ENCODE measurements at regions not wholly inside any gene's neighbourhood (a gene's known extent, or its start where the extent isn't known, plus 50 kb on each side); places are given as distances from the start of the nearest gene placed in this dataset.

DNA sequence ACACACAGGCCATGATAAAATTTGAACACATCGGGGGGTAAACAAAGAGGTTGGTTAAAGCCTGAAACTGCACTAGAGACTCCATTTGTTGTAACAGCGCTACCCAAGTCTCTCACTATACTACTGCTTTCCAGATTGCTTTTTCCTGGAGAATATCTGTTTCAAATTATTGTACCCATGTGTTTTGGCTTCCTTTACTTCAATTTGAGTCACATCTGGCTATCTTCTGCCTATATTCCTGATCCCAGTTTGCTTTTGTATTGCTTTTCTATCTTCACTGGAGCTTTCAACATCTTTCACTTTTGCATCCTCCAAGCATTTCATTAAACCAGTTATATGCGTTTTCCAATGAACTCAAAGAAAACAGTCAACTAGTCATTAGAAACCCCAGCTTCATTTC, 404.7 kb downstream of the MLLT3 start:
- TF ChIP-seq, protein P1, sequence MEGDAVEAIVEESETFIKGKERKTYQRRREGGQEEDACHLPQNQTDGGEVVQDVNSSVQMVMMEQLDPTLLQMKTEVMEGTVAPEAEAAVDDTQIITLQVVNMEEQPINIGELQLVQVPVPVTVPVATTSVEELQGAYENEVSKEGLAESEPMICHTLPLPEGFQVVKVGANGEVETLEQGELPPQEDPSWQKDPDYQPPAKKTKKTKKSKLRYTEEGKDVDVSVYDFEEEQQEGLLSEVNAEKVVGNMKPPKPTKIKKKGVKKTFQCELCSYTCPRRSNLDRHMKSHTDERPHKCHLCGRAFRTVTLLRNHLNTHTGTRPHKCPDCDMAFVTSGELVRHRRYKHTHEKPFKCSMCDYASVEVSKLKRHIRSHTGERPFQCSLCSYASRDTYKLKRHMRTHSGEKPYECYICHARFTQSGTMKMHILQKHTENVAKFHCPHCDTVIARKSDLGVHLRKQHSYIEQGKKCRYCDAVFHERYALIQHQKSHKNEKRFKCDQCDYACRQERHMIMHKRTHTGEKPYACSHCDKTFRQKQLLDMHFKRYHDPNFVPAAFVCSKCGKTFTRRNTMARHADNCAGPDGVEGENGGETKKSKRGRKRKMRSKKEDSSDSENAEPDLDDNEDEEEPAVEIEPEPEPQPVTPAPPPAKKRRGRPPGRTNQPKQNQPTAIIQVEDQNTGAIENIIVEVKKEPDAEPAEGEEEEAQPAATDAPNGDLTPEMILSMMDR (IDR thresholded peaks at IDR 0.05) = no peak
- intact Hi-C loops (cut with DNase I; ENCODE audit: low total_unique reads) = no loop called here

DNA sequence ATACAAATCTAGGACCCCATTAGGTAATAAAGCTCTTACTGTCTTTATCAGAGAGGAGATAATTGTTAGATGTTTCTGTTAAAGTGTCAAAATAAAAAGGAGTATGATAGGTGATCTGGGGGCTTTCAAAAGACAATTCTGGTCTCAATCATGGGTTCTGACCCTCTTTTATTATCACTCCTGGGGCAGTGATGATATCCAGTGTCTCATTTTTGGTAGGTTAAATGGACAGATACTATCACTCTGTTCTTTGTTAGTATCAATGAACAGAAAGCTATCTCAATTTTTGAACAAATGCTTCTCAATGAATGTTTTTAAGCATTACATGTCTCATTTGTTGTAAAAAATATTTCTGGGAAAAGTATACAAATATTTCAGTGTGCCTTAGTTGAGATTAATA, 405.9 kb downstream of the MLLT3 start:
- no peaks in the 10 kb centered on the region for H3K9me3 ChIP-seq
- H3K27me3 ChIP-seq = no peaks in the 10 kb centered on the region
- H3K4me1 ChIP-seq = no peaks in the 10 kb centered on the region
- intact Hi-C loops (cut with DNase I; ENCODE audit: low total_unique reads) = no loop called here
- H3K27ac ChIP-seq = no peak overlapping the region
- TF ChIP-seq, protein P1 (IDR thresholded peaks at IDR 0.05) = no peak
- no peaks in the 10 kb centered on the region for H3K36me3 ChIP-seq
- no peak for DNase-seq
- no peak overlapping the region for H3K4me3 ChIP-seq

More for the DNA sequence above, 404.7 kb downstream of the MLLT3 start:
- Histone ChIP-seq H3K27ac (no peak overlapping the region), H3K36me3 (no peaks in the 10 kb centered on the region), H3K4me3 (no peak overlapping the region), H3K27me3 (no peaks in the 10 kb centered on the region), H3K4me1 (no peaks in the 10 kb centered on the region), H3K9me3 (no peaks in the 10 kb centered on the region)
- DNase-seq = no peak

DNA sequence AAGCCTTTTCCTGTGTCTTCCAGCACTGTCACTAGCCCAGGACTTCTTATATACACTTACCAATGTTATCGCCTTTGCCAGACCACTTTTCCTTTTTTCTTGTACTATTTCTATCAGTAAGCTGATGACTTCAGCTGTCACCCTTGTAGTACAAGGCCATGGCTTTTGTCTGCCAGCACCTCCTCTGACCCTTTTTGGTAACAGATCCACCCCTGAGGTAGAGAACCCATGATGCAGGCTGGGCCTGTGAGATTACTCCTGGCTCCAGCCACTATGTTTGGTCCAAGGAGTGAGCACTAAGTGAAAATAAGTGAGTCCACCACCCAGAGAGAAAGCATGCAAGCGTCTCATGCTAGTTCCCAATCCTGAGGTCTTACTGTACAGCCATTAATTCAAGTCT, 406.7 kb downstream of the MLLT3 start:
- Histone ChIP-seq H3K27ac (no peak overlapping the region), H3K4me3 (no peak overlapping the region), H3K36me3 (no peaks in the 10 kb centered on the region), H3K4me1 (no peaks in the 10 kb centered on the region), H3K27me3 (no peaks in the 10 kb centered on the region), H3K9me3 (no peaks in the 10 kb centered on the region)
- no peak for DNase-seq
- intact Hi-C loops (cut with DNase I; ENCODE audit: low total_unique reads) = no loop called here
- TF ChIP-seq, protein P1 (IDR thresholded peaks at IDR 0.05) = no peak

DNA sequence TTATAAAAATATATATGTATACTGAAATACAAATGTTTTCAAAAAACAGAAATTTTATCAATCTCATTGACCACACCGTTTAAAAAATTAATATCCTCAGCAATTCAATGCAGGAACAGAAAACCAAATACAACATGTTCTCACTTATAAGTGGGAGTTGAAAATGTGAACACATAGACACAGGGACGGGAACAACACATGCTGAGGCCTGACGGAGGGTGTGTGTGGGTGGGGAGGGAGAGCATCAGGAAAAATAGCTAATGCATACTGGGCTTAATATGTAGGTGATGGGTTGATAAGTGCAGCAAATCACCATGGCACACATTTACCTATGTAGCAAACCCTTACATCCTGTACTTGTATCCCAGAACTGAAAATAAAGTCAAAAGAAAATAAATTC, 409.5 kb downstream of the MLLT3 start:
- no peaks in the 10 kb centered on the region for H3K36me3 ChIP-seq
- H3K27me3 ChIP-seq = no peaks in the 10 kb centered on the region
- no peak overlapping the region for H3K4me3 ChIP-seq
- no peaks in the 10 kb centered on the region for H3K9me3 ChIP-seq
- TF ChIP-seq, protein P1 (IDR thresholded peaks at IDR 0.05) = no peak
- intact Hi-C loops (cut with DNase I; ENCODE audit: low total_unique reads) = no loop called here
- H3K4me1 ChIP-seq = no peaks in the 10 kb centered on the region
- no peak for DNase-seq
- H3K27ac ChIP-seq = no peak overlapping the region

DNA sequence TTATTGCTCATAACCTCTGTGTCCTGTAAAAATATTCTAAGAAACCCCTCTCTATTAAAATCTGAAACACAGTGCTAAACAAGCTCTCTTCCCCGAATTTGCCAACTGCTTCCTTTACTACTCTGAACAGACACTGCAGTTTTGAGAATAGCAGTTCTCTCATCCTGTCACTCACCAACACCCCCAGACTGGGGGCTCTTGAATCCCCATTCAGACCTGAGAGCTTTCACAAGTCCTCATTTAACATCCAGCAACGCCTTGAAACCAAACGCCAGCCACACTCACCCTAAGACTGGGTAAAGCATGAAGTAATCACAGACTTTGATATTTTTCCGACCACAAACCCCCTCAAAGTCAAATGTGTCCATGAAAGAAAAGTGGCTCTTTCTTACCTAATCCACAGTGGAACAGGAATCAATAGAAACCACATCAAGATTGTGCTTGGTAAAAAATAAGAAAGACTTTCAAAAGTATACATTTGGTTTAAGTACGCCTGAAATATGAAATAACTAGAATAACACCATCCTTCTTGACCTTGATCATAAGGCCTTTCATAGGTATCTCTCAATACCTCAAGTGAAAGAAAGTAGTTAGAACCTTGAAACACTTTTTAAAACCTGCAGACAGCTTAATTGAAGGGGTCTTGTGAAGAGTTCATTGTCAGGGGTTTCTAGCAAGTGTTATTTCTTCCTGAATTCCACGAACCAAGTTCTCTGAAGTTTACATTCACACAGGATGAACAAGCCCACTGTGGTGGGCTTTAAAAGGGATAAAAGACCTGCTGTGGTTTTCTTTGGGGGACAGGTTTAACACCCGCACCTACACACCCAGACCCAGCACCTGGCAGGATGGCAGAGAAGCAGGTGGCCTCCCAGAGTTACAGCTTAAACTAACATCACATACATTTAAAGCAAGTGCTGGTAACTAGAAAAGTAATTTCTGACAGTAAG, 412.6 kb downstream of the MLLT3 start:
- DNase-seq = no peak
- TF ChIP-seq, protein P1 (IDR thresholded peaks at IDR 0.05) = no peak

More for the DNA sequence above, 412.6 kb downstream of the MLLT3 start:
- H3K9me3 ChIP-seq = no peaks in the 10 kb centered on the region
- no peaks in the 10 kb centered on the region for H3K4me1 ChIP-seq
- H3K27ac ChIP-seq = no peak overlapping the region
- H3K27me3 ChIP-seq = no peaks in the 10 kb centered on the region
- H3K4me3 ChIP-seq = no peak overlapping the region
- H3K36me3 ChIP-seq = no peaks in the 10 kb centered on the region
- intact Hi-C loops (cut with DNase I; ENCODE audit: low total_unique reads) = no loop called here

Data from tibial artery (tissue), 4 donors.